NCI-H128 (cell line): ENCODE measurements at regions not wholly inside any gene's neighbourhood (a gene's known extent, or its start where the extent isn't known, plus 50 kb on each side); places are given as distances from the start of the nearest gene placed in this dataset.
"Not testable (repeated sequence)": the region's sequence is repeated elsewhere in the genome, so short reads cannot be mapped to it uniquely, and the experiment has no call there.

Experiments used
- DNase-seq: peaks from one replicate; lab custom pipeline; 2025; ENCODE audit not compliant: unreplicated experiment; lab: John Stamatoyannopoulos, UW

GRCh38 chr6:163732479-163732878 lies 318.0 kb downstream of the QKI start:
- DNase-seq: no peak

GRCh38 chr6:163732014-163732351 lies 317.5 kb downstream of the QKI start:
- DNase-seq: not testable (repeated sequence)

- DNase-seq: no peak
Observed at GRCh38 chr6:163731215-163732013, 316.9 kb downstream of the QKI start.

GRCh38 chr6:163730246-163731210 lies 316.0 kb downstream of the QKI start:
- DNase-seq: no peak

- DNase-seq: no peak
Observed at GRCh38 chr6:163729127-163729872, 314.8 kb downstream of the QKI start.

GRCh38 chr6:163728442-163729126 lies 314.1 kb downstream of the QKI start:
- DNase-seq: no peak

- DNase-seq: no peak
Observed at GRCh38 chr6:163726037-163726695, 311.6 kb downstream of the QKI start.

- DNase-seq: no peak
Observed at GRCh38 chr6:163725008-163725941, 310.8 kb downstream of the QKI start.

GRCh38 chr6:163724196-163724595 lies 309.7 kb downstream of the QKI start:
- DNase-seq: no peak

GRCh38 chr6:163723759-163724158 lies 309.2 kb downstream of the QKI start:
- DNase-seq: no peak

GRCh38 chr6:163721922-163722692 lies 307.6 kb downstream of the QKI start:
- DNase-seq: no peak

GRCh38 chr6:163721435-163721834 lies 306.9 kb downstream of the QKI start:
- no peak for DNase-seq

- no peak for DNase-seq
Observed at GRCh38 chr6:163720460-163721235, 306.1 kb downstream of the QKI start.

GRCh38 chr6:163720005-163720404 lies 305.5 kb downstream of the QKI start:
- peak; percentile 20 for DNase-seq

GRCh38 chr6:163719028-163719742 lies 304.7 kb downstream of the QKI start:
- no peak for DNase-seq

- DNase-seq: no peak
Observed at GRCh38 chr6:163718537-163718936, 304.0 kb downstream of the QKI start.
